ENCODE measurements at regions not wholly inside any gene's neighbourhood (a gene's known extent, or its start where the extent isn't known, plus 50 kb on each side); places are given as distances from the start of the nearest gene placed in this dataset.

DNA sequence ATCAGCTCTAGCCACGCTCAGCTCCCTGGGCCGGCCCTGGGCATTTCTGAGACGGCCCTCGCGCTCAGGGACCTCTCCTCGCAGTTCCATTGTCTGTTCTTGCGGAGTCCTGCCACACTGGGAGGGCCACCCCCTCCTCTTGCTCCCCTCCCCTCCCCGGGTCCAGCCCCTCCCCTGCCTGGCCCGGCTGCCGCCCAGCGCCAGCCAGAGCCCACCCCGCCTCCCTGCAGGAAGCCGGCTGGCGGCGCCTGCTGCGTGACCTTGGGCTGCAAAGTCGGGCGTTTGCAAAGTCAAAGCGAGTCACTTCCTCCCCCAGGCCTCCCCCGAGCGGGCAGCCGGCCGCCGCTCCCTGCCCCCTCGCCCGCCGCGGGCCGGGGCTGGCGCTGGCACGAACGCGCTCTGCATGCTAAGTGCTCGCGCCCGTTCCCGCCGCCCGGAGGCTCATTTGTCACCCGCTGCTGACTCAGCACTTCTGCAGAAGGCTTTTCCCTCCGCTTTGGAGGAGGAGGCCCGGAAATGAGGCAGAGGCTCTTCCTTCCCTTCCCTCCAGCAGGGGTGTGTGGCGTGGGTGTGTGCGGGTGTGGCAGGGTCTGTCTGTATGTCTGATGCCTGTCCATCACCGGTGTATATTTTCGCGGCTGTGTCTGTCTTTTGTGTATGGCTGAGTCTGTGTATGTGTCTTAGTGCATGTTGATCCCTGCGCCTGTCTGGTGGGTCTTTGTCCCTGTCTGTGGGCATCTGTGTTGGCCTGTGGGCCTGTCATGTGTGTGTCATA lies 72.0 kb downstream of the IRF2BPL start (continued):
- TF ChIP-seq JUND (IDR thresholded peaks at IDR 0.05; ENCODE audit: low read depth, low read length) (no peak), SUZ12 (IDR thresholded peaks at IDR 0.05; ENCODE audit: unreplicated experiment) (no peak), FOXM1 (IDR thresholded peaks at IDR 0.05; ENCODE audit: low read depth, low read length) (no peak), ZBED1 (IDR thresholded peaks at IDR 0.05; ENCODE audit: borderline replicate concordance) (no peak), ZSCAN29 (IDR thresholded peaks at IDR 0.05) (no peak), FOS (IDR thresholded peaks at IDR 0.05; ENCODE audit: borderline replicate concordance, extremely low read depth, insufficient read length) (no peak), MEF2A (IDR thresholded peaks at IDR 0.05; ENCODE audit: insufficient read depth, low read depth, low read length) (peak; percentile 53; the same call in 1 of the 2 replicates), SPI1 (IDR thresholded peaks at IDR 0.05; ENCODE audit: borderline replicate concordance, insufficient read depth, low read depth, low read length) (peak; percentile 68), BHLHE40 (IDR thresholded peaks at IDR 0.05; ENCODE audit: borderline replicate concordance in 1 of 2, low read depth in 2 of 2, low read length in 1 of 2) (peak; percentile 24 to 88; a peak in 2 of 4 replicates), EGR1 (IDR thresholded peaks at IDR 0.05; ENCODE audit: borderline replicate concordance in 1 of 2, low read depth in 2 of 2, low read length in 2 of 2) (peak; percentile 33 to 89), MYC (IDR thresholded peaks at IDR 0.05; ENCODE audit: insufficient read depth, insufficient read length, insufficient replicate concordance, low read length, severe bottlenecking) (no peak), CHD4 (IDR thresholded peaks at IDR 0.05) (no peak), PML (IDR thresholded peaks at IDR 0.05; ENCODE audit: low read length) (no peak), ZZZ3 (IDR thresholded peaks at IDR 0.05; ENCODE audit: control insufficient read depth, insufficient read length, low read depth) (no peak), STAT1 (conservative IDR thresholded peaks at IDR 0.05) (peak; percentile 81; the same call in 1 of the 2 replicates), MTA2 (IDR thresholded peaks at IDR 0.05; ENCODE audit: low read depth) (peak; percentile 36; the same call in 1 of the 2 replicates), CBX5 (IDR thresholded peaks at IDR 0.05; ENCODE audit: low read depth) (no peak), GABPA (IDR thresholded peaks at IDR 0.05; ENCODE audit: low read depth) (no peak), KLF5 (IDR thresholded peaks at IDR 0.05; ENCODE audit: partially characterized antibody) (no peak), IKZF2 (IDR thresholded peaks at IDR 0.05) (peak; percentile 78 to 81), MTA3 (IDR thresholded peaks at IDR 0.05; ENCODE audit: borderline replicate concordance, low read length) (no peak), ETV6 (conservative IDR thresholded peaks at IDR 0.05 in 1 of 2, IDR thresholded peaks at IDR 0.05 in 1 of 2; ENCODE audit: borderline replicate concordance in 1 of 2, low read depth in 1 of 2) (peak; percentile 88 to 90; a peak in 2 of 4 replicates), SMC3 (IDR thresholded peaks at IDR 0.05; ENCODE audit: borderline replicate concordance, low read length) (no peak), EZH2 (IDR thresholded peaks at IDR 0.05; ENCODE audit: borderline replicate concordance, control insufficient read depth, low read depth, low read length) (no peak), SREBF2 (IDR thresholded peaks at IDR 0.05; ENCODE audit: low read length) (no peak)
- TF ChIP-seq, protein P1, sequence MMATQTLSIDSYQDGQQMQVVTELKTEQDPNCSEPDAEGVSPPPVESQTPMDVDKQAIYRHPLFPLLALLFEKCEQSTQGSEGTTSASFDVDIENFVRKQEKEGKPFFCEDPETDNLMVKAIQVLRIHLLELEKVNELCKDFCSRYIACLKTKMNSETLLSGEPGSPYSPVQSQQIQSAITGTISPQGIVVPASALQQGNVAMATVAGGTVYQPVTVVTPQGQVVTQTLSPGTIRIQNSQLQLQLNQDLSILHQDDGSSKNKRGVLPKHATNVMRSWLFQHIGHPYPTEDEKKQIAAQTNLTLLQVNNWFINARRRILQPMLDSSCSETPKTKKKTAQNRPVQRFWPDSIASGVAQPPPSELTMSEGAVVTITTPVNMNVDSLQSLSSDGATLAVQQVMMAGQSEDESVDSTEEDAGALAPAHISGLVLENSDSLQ (IDR thresholded peaks at IDR 0.05), result peak; percentile 94
- TF ChIP-seq, protein P2, sequence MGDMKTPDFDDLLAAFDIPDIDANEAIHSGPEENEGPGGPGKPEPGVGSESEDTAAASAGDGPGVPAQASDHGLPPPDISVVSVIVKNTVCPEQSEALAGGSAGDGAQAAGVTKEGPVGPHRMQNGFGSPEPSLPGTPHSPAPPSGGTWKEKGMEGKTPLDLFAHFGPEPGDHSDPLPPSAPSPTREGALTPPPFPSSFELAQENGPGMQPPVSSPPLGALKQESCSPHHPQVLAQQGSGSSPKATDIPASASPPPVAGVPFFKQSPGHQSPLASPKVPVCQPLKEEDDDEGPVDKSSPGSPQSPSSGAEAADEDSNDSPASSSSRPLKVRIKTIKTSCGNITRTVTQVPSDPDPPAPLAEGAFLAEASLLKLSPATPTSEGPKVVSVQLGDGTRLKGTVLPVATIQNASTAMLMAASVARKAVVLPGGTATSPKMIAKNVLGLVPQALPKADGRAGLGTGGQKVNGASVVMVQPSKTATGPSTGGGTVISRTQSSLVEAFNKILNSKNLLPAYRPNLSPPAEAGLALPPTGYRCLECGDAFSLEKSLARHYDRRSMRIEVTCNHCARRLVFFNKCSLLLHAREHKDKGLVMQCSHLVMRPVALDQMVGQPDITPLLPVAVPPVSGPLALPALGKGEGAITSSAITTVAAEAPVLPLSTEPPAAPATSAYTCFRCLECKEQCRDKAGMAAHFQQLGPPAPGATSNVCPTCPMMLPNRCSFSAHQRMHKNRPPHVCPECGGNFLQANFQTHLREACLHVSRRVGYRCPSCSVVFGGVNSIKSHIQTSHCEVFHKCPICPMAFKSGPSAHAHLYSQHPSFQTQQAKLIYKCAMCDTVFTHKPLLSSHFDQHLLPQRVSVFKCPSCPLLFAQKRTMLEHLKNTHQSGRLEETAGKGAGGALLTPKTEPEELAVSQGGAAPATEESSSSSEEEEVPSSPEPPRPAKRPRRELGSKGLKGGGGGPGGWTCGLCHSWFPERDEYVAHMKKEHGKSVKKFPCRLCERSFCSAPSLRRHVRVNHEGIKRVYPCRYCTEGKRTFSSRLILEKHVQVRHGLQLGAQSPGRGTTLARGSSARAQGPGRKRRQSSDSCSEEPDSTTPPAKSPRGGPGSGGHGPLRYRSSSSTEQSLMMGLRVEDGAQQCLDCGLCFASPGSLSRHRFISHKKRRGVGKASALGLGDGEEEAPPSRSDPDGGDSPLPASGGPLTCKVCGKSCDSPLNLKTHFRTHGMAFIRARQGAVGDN (IDR thresholded peaks at IDR 0.05), result peak; percentile 97

All from GM12878 (cell line).